ENCODE measurements at regions not wholly inside any gene's neighbourhood (a gene's known extent, or its start where the extent isn't known, plus 50 kb on each side); places are given as distances from the start of the nearest gene placed in this dataset.

GRCh38 chr14:27075503-27075902 is 477.7 kb upstream of the NOVA1 start:
- Histone ChIP-seq H3K27me3 (ENCODE audit: control insufficient read depth, insufficient read depth, low read length) (no peaks in the 10 kb centered on the region), H3K9ac (ENCODE audit: low read depth, low read length) (no peak overlapping the region), H3K36me3 (ENCODE audit: control insufficient read depth, insufficient read depth, low read length) (no peaks in the 10 kb centered on the region), H3K9me3 (ENCODE audit: control insufficient read depth, insufficient read depth, low read length) (no peaks in the 10 kb centered on the region), H3K4me1 (ENCODE audit: control insufficient read depth, insufficient read depth, low read length) (no peaks in the 10 kb centered on the region), H3K4me3 (ENCODE audit: low read depth, low read length) (no peak overlapping the region)

GRCh38 chr14:27077214-27077613 is 479.4 kb upstream of the NOVA1 start:
- H3K36me3 ChIP-seq (ENCODE audit: control insufficient read depth, insufficient read depth, low read length), result no peaks in the 10 kb centered on the region
- H3K9ac ChIP-seq (ENCODE audit: low read depth, low read length), result no peak overlapping the region
- no peaks in the 10 kb centered on the region for H3K27me3 ChIP-seq (ENCODE audit: control insufficient read depth, insufficient read depth, low read length)
- H3K4me3 ChIP-seq (ENCODE audit: low read depth, low read length), result no peak overlapping the region
- H3K4me1 ChIP-seq (ENCODE audit: control insufficient read depth, insufficient read depth, low read length), result no peaks in the 10 kb centered on the region
- H3K9me3 ChIP-seq (ENCODE audit: control insufficient read depth, insufficient read depth, low read length), result no peaks in the 10 kb centered on the region

GRCh38 chr14:27077710-27078109 is 479.9 kb upstream of the NOVA1 start:
- Histone ChIP-seq H3K9ac (ENCODE audit: low read depth, low read length) (no peak overlapping the region), H3K27me3 (ENCODE audit: control insufficient read depth, insufficient read depth, low read length) (no peaks in the 10 kb centered on the region), H3K9me3 (ENCODE audit: control insufficient read depth, insufficient read depth, low read length) (no peaks in the 10 kb centered on the region), H3K36me3 (ENCODE audit: control insufficient read depth, insufficient read depth, low read length) (no peaks in the 10 kb centered on the region), H3K4me3 (ENCODE audit: low read depth, low read length) (no peak overlapping the region), H3K4me1 (ENCODE audit: control insufficient read depth, insufficient read depth, low read length) (no peaks in the 10 kb centered on the region)

- Histone ChIP-seq H3K36me3 (ENCODE audit: control insufficient read depth, insufficient read depth, low read length) (no peaks in the 10 kb centered on the region), H3K4me1 (ENCODE audit: control insufficient read depth, insufficient read depth, low read length) (no peaks in the 10 kb centered on the region), H3K9me3 (ENCODE audit: control insufficient read depth, insufficient read depth, low read length) (no peaks in the 10 kb centered on the region), H3K27me3 (ENCODE audit: control insufficient read depth, insufficient read depth, low read length) (no peaks in the 10 kb centered on the region), H3K4me3 (ENCODE audit: low read depth, low read length) (no peak overlapping the region), H3K9ac (ENCODE audit: low read depth, low read length) (no peak overlapping the region)
Observed at GRCh38 chr14:27078191-27078590, 480.4 kb upstream of the NOVA1 start.

GRCh38 chr14:27079716-27080115 is 481.9 kb upstream of the NOVA1 start:
- no peaks in the 10 kb centered on the region for H3K27me3 ChIP-seq (ENCODE audit: control insufficient read depth, insufficient read depth, low read length)

GRCh38 chr14:27085500-27085899 is 487.7 kb upstream of the NOVA1 start:
- H3K27me3 ChIP-seq (ENCODE audit: control insufficient read depth, insufficient read depth, low read length), result no peaks in the 10 kb centered on the region
- no peaks in the 10 kb centered on the region for H3K9me3 ChIP-seq (ENCODE audit: control insufficient read depth, insufficient read depth, low read length)
- no peak overlapping the region for H3K9ac ChIP-seq (ENCODE audit: low read depth, low read length)
- no peak overlapping the region for H3K4me3 ChIP-seq (ENCODE audit: low read depth, low read length)
- H3K4me1 ChIP-seq (ENCODE audit: control insufficient read depth, insufficient read depth, low read length), result no peaks in the 10 kb centered on the region
- no peaks in the 10 kb centered on the region for H3K36me3 ChIP-seq (ENCODE audit: control insufficient read depth, insufficient read depth, low read length)

More at GRCh38 chr14:27079716-27080115, 481.9 kb upstream of the NOVA1 start:
- Histone ChIP-seq H3K4me3 (ENCODE audit: low read depth, low read length) (no peak overlapping the region), H3K9ac (ENCODE audit: low read depth, low read length) (no peak overlapping the region), H3K36me3 (ENCODE audit: control insufficient read depth, insufficient read depth, low read length) (no peaks in the 10 kb centered on the region), H3K9me3 (ENCODE audit: control insufficient read depth, insufficient read depth, low read length) (no peaks in the 10 kb centered on the region), H3K4me1 (ENCODE audit: control insufficient read depth, insufficient read depth, low read length) (no peaks in the 10 kb centered on the region)

GRCh38 chr14:27090716-27091115 is 492.9 kb upstream of the NOVA1 start:
- H3K4me3 ChIP-seq (ENCODE audit: low read depth, low read length), result no peak overlapping the region
- no peak overlapping the region for H3K9ac ChIP-seq (ENCODE audit: low read depth, low read length)
- H3K27me3 ChIP-seq (ENCODE audit: control insufficient read depth, insufficient read depth, low read length), result no peaks in the 10 kb centered on the region
- H3K4me1 ChIP-seq (ENCODE audit: control insufficient read depth, insufficient read depth, low read length), result no peaks in the 10 kb centered on the region
- H3K9me3 ChIP-seq (ENCODE audit: control insufficient read depth, insufficient read depth, low read length), result no peaks in the 10 kb centered on the region
- H3K36me3 ChIP-seq (ENCODE audit: control insufficient read depth, insufficient read depth, low read length), result no peaks in the 10 kb centered on the region

GRCh38 chr14:27091973-27092372 is 494.1 kb upstream of the NOVA1 start:
- Histone ChIP-seq H3K4me3 (ENCODE audit: low read depth, low read length) (no peak overlapping the region), H3K9me3 (ENCODE audit: control insufficient read depth, insufficient read depth, low read length) (no peaks in the 10 kb centered on the region), H3K36me3 (ENCODE audit: control insufficient read depth, insufficient read depth, low read length) (no peaks in the 10 kb centered on the region), H3K4me1 (ENCODE audit: control insufficient read depth, insufficient read depth, low read length) (no peaks in the 10 kb centered on the region), H3K27me3 (ENCODE audit: control insufficient read depth, insufficient read depth, low read length) (no peaks in the 10 kb centered on the region), H3K9ac (ENCODE audit: low read depth, low read length) (no peak overlapping the region)

GRCh38 chr14:27096091-27096490 is 498.3 kb upstream of the NOVA1 start:
- H3K36me3 ChIP-seq (ENCODE audit: control insufficient read depth, insufficient read depth, low read length), result no peaks in the 10 kb centered on the region
- H3K4me3 ChIP-seq (ENCODE audit: low read depth, low read length), result no peak overlapping the region
- no peaks in the 10 kb centered on the region for H3K9me3 ChIP-seq (ENCODE audit: control insufficient read depth, insufficient read depth, low read length)
- H3K27me3 ChIP-seq (ENCODE audit: control insufficient read depth, insufficient read depth, low read length), result no peaks in the 10 kb centered on the region
- no peaks in the 10 kb centered on the region for H3K4me1 ChIP-seq (ENCODE audit: control insufficient read depth, insufficient read depth, low read length)
- H3K9ac ChIP-seq (ENCODE audit: low read depth, low read length), result no peak overlapping the region

GRCh38 chr14:27098451-27098850 is 500.6 kb upstream of the NOVA1 start:
- no peaks in the 10 kb centered on the region for H3K27me3 ChIP-seq (ENCODE audit: control insufficient read depth, insufficient read depth, low read length)
- H3K4me3 ChIP-seq (ENCODE audit: low read depth, low read length), result no peak overlapping the region
- no peaks in the 10 kb centered on the region for H3K4me1 ChIP-seq (ENCODE audit: control insufficient read depth, insufficient read depth, low read length)
- H3K9me3 ChIP-seq (ENCODE audit: control insufficient read depth, insufficient read depth, low read length), result no peaks in the 10 kb centered on the region
- H3K9ac ChIP-seq (ENCODE audit: low read depth, low read length), result no peak overlapping the region
- no peaks in the 10 kb centered on the region for H3K36me3 ChIP-seq (ENCODE audit: control insufficient read depth, insufficient read depth, low read length)

GRCh38 chr14:27114180-27114579 is 516.3 kb upstream of the NOVA1 start:
- no peaks in the 10 kb centered on the region for H3K9me3 ChIP-seq (ENCODE audit: control insufficient read depth, insufficient read depth, low read length)
- H3K4me1 ChIP-seq (ENCODE audit: control insufficient read depth, insufficient read depth, low read length), result no peaks in the 10 kb centered on the region
- H3K36me3 ChIP-seq (ENCODE audit: control insufficient read depth, insufficient read depth, low read length), result no peaks in the 10 kb centered on the region
- no peaks in the 10 kb centered on the region for H3K27me3 ChIP-seq (ENCODE audit: control insufficient read depth, insufficient read depth, low read length)
- H3K9ac ChIP-seq (ENCODE audit: low read depth, low read length), result no peak overlapping the region
- H3K4me3 ChIP-seq (ENCODE audit: low read depth, low read length), result no peak overlapping the region

- H3K36me3 ChIP-seq (ENCODE audit: control insufficient read depth, insufficient read depth, low read length), result no peaks in the 10 kb centered on the region
- no peaks in the 10 kb centered on the region for H3K9me3 ChIP-seq (ENCODE audit: control insufficient read depth, insufficient read depth, low read length)
- H3K4me1 ChIP-seq (ENCODE audit: control insufficient read depth, insufficient read depth, low read length), result no peaks in the 10 kb centered on the region
- no peak overlapping the region for H3K4me3 ChIP-seq (ENCODE audit: low read depth, low read length)
- H3K27me3 ChIP-seq (ENCODE audit: control insufficient read depth, insufficient read depth, low read length), result no peaks in the 10 kb centered on the region
- no peak overlapping the region for H3K9ac ChIP-seq (ENCODE audit: low read depth, low read length)
Observed at GRCh38 chr14:27123162-27123561, 525.3 kb upstream of the NOVA1 start.

- no peak overlapping the region for H3K9ac ChIP-seq (ENCODE audit: low read depth, low read length)
- no peaks in the 10 kb centered on the region for H3K9me3 ChIP-seq (ENCODE audit: control insufficient read depth, insufficient read depth, low read length)
Observed at GRCh38 chr14:27127838-27128237, 530.0 kb upstream of the NOVA1 start.

More at GRCh38 chr14:27127838-27128237, 530.0 kb upstream of the NOVA1 start:
- Histone ChIP-seq H3K4me1 (ENCODE audit: control insufficient read depth, insufficient read depth, low read length) (no peaks in the 10 kb centered on the region), H3K4me3 (ENCODE audit: low read depth, low read length) (no peak overlapping the region), H3K36me3 (ENCODE audit: control insufficient read depth, insufficient read depth, low read length) (no peaks in the 10 kb centered on the region), H3K27me3 (ENCODE audit: control insufficient read depth, insufficient read depth, low read length) (no peaks in the 10 kb centered on the region)
